ENCODE measurements at regions not wholly inside any gene's neighbourhood (a gene's known extent, or its start where the extent isn't known, plus 50 kb on each side); places are given as distances from the start of the nearest gene placed in this dataset.

GRCh38 chr17:77281904-77282367 is 141.2 kb downstream of the SEC14L1 start:
- WGBS, 5 donors = 19 to 55% (median 37%) methylated on average over 18 to 20 of the region's 20 CpGs
- intact Hi-C loops (cut with DNase I; ENCODE audit: low total_unique reads) = no loop called here
- peak in 2 of 3 donors; percentile 24 to 42 for TF ChIP-seq POLR2AphosphoS5 (IDR thresholded peaks at IDR 0.05)
- TF ChIP-seq EP300 (IDR thresholded peaks at IDR 0.05) = no peak
- no peak for TF ChIP-seq CTCF (IDR thresholded peaks at IDR 0.05)
- no peak for TF ChIP-seq POLR2A (IDR thresholded peaks at IDR 0.05)
- DNase-seq = peak; percentile 65 to 84
- H3K36me3 ChIP-seq = no peaks in the 10 kb centered on the region
- peak overlapping the region; percentile 59 to 63 (median 62) for H3K4me3 ChIP-seq
- peaks cover 0 to 10% (median 7%) of the 10 kb centered on the region in 3 donors for H3K27me3 ChIP-seq
- H3K9me3 ChIP-seq = no peaks in the 10 kb centered on the region
- peak overlapping the region; percentile 84 to 94 (median 92) for H3K27ac ChIP-seq
- H3K4me1 ChIP-seq = peaks cover 42 to 72% (median 59%) of the 10 kb centered on the region in 4 donors

- Histone ChIP-seq H3K9me3 (no peaks in the 10 kb centered on the region), H3K36me3 (no peaks in the 10 kb centered on the region), H3K27me3 (peaks cover 0 to 10% (median 7%) of the 10 kb centered on the region in 3 donors), H3K4me1 (peaks cover 51 to 80% (median 67%) of the 10 kb centered on the region in 4 donors), H3K4me3 (peak overlapping the region; percentile 3 to 63 (median 62)), H3K27ac (peak overlapping the region; percentile 71 to 94 (median 86))
- DNase-seq = peak; percentile 80 to 94
- no peak for TF ChIP-seq EP300 (IDR thresholded peaks at IDR 0.05)
- peak in 2 of 3 donors; percentile 61 to 65 for TF ChIP-seq POLR2AphosphoS5 (IDR thresholded peaks at IDR 0.05)
- TF ChIP-seq POLR2A (IDR thresholded peaks at IDR 0.05) = no peak
- no peak for TF ChIP-seq CTCF (IDR thresholded peaks at IDR 0.05)
- intact Hi-C loops (cut with DNase I; ENCODE audit: low total_unique reads) = no loop called here
- WGBS, 5 donors = 28 to 58% (median 41%) methylated on average over 24 of the region's 24 CpGs
These were observed 142.1 kb downstream of the SEC14L1 start for GRCh38 chr17:77282524-77283515.

GRCh38 chr17:77284023-77284617 is 143.4 kb downstream of the SEC14L1 start:
- H3K27ac ChIP-seq = peak overlapping the region in 4 of 5 donors; percentile 84 to 94 (median 93)
- 88 to 98% (median 94%) methylated on average over 10 to 14 of the region's 14 CpGs for WGBS, 5 donors
- DNase-seq = peak in 1 of 2 donors; percentile 2
- intact Hi-C loops (cut with DNase I; ENCODE audit: low total_unique reads) = no loop called here
- H3K27me3 ChIP-seq = peaks cover 0 to 10% (median 7%) of the 10 kb centered on the region in 3 donors
- peak overlapping the region in 1 of 4 donors; percentile 63 for H3K4me3 ChIP-seq
- H3K4me1 ChIP-seq = peaks cover 57 to 93% (median 79%) of the 10 kb centered on the region in 4 donors
- H3K9me3 ChIP-seq = no peaks in the 10 kb centered on the region
- TF ChIP-seq CTCF (IDR thresholded peaks at IDR 0.05) (no peak), POLR2A (IDR thresholded peaks at IDR 0.05) (no peak), POLR2AphosphoS5 (IDR thresholded peaks at IDR 0.05) (no peak), EP300 (IDR thresholded peaks at IDR 0.05) (no peak)
- H3K36me3 ChIP-seq = no peaks in the 10 kb centered on the region

Measured in stomach (tissue), 8 donors.